H9 (cell line): ENCODE measurements at regions not wholly inside any gene's neighbourhood (a gene's known extent, or its start where the extent isn't known, plus 50 kb on each side); places are given as distances from the start of the nearest gene placed in this dataset.

Source experiments
- DNase-seq: peaks from one replicate; pipeline ENCODE4 v3.0.0-alpha.2; 2017
- H2AFZ ChIP-seq: one replicate; pipeline ENCODE4 v1.6.1; 2013; ENCODE audit warnings: mild to moderate bottlenecking, low read length, control low read depth, moderate library complexity
- H2AK5ac ChIP-seq: 2 replicates; pipeline ENCODE4 v1.6.1; 2013; ENCODE audit warnings: low read length, control low read depth, mixed read lengths; ENCODE audit not compliant: insufficient read length
- H2BK120ac ChIP-seq: one replicate; pipeline ENCODE4 v1.6.1; 2013; ENCODE audit warnings: low read depth, mild to moderate bottlenecking, low read length, control low read depth, inconsistent platforms; ENCODE audit not compliant: poor library complexity, severe bottlenecking
- H2BK12ac ChIP-seq: 2 replicates; pipeline ENCODE4 v1.6.1; 2013; ENCODE audit warnings: low read length, control low read depth, mixed read lengths, low read depth; ENCODE audit not compliant: insufficient read length
- H2BK15ac ChIP-seq: 2 replicates; pipeline ENCODE4 v1.6.1; 2013; ENCODE audit warnings: low read depth, low read length, control low read depth
- H2BK20ac ChIP-seq: one replicate; pipeline ENCODE4 v1.6.1; 2013; ENCODE audit warnings: low read depth, mild to moderate bottlenecking, low read length, control low read depth, inconsistent platforms; ENCODE audit not compliant: poor library complexity, severe bottlenecking
- H2BK5ac ChIP-seq: 2 replicates; pipeline ENCODE4 v1.6.1; 2013; ENCODE audit warnings: low read length, control low read depth, mixed read lengths; ENCODE audit not compliant: insufficient read length
- H3K14ac ChIP-seq: 2 replicates; pipeline ENCODE4 v1.6.1; 2013; ENCODE audit warnings: low read length, control low read depth; ENCODE audit not compliant: insufficient read depth
- H3K18ac ChIP-seq: 2 replicates; pipeline ENCODE4 v1.6.1; 2013; ENCODE audit warnings: low read depth, mild to moderate bottlenecking, mixed read lengths, low read length, control low read depth; ENCODE audit not compliant: insufficient read length
- H3K23ac ChIP-seq: 2 replicates; pipeline ENCODE4 v1.6.1; 2013; ENCODE audit warnings: low read length, control low read depth, mixed read lengths, low read depth; ENCODE audit not compliant: insufficient read length
- H3K23me2 ChIP-seq: 2 replicates; pipeline ENCODE4 v1.6.1; 2013; ENCODE audit warnings: low read depth, mild to moderate bottlenecking, mixed read lengths, low read length, control low read depth; ENCODE audit not compliant: insufficient read length, poor library complexity, severe bottlenecking
- H3K27ac ChIP-seq: 2 replicates; pipeline ENCODE4 v1.5.1; 2013; ENCODE audit warnings: low read length, control low read depth, mixed read lengths, low read depth; ENCODE audit not compliant: insufficient read length
- H3K27me3 ChIP-seq: 2 replicates; pipeline ENCODE4 v1.6.1; 2013; ENCODE audit warnings: low read length, control low read depth, inconsistent platforms; ENCODE audit not compliant: insufficient read depth
- H3K4ac ChIP-seq: 2 replicates; pipeline ENCODE4 v1.6.1; 2013; ENCODE audit warnings: low read depth, mild to moderate bottlenecking, control low read depth, inconsistent platforms, low read length, moderate library complexity
- H3K4me1 ChIP-seq: 2 replicates; pipeline ENCODE4 v1.6.1; 2013; ENCODE audit warnings: low read length, control low read depth, inconsistent platforms; ENCODE audit not compliant: insufficient read depth
- H3K4me2 ChIP-seq: 2 replicates; pipeline ENCODE4 v1.6.1; 2013; ENCODE audit warnings: low read length, control low read depth, mixed read lengths; ENCODE audit not compliant: insufficient read length, insufficient read depth
- H3K56ac ChIP-seq: 2 replicates; pipeline ENCODE4 v1.6.1; 2013; ENCODE audit warnings: low read depth, mild to moderate bottlenecking, mixed read lengths, low read length, control low read depth; ENCODE audit not compliant: insufficient read length
- H3K79me1 ChIP-seq: 2 replicates; pipeline ENCODE4 v1.6.1; 2013; ENCODE audit warnings: low read depth, mild to moderate bottlenecking, moderate library complexity, low read length, control low read depth, inconsistent platforms; ENCODE audit not compliant: insufficient read depth, poor library complexity, severe bottlenecking
- H3K79me2 ChIP-seq: 2 replicates; pipeline ENCODE4 v1.6.1; 2013; ENCODE audit warnings: low read length, control low read depth, inconsistent platforms; ENCODE audit not compliant: insufficient read depth
- H3K9ac ChIP-seq: 2 replicates; pipeline ENCODE4 v1.6.1; 2013; ENCODE audit warnings: low read length, control low read depth, mixed read lengths; ENCODE audit not compliant: insufficient read length; ENCODE audit errors: extremely low read depth
- H3K9me3 ChIP-seq: one replicate; pipeline ENCODE4 v1.6.1; 2013; ENCODE audit warnings: low read depth, low read length, inconsistent platforms; ENCODE audit not compliant: control insufficient read depth
- H3T11ph ChIP-seq: one replicate; pipeline ENCODE4 v1.6.1; 2013; ENCODE audit warnings: mild to moderate bottlenecking, low read length, control low read depth, inconsistent platforms
- H4K20me1 ChIP-seq: one replicate; pipeline ENCODE4 v1.6.1; 2013; ENCODE audit not compliant: control insufficient read depth, insufficient read length, insufficient read depth
- H4K5ac ChIP-seq: 2 replicates; pipeline ENCODE4 v1.6.1; 2013; ENCODE audit warnings: low read depth, mild to moderate bottlenecking, mixed read lengths, low read length, control low read depth; ENCODE audit not compliant: insufficient read length
- H4K8ac ChIP-seq: replicated peaks from 2 replicates; pipeline ENCODE4 v1.6.1; 2013; ENCODE audit warnings: low read length, control low read depth, mixed read lengths, low read depth; ENCODE audit not compliant: insufficient read length
- H4K91ac ChIP-seq: 2 replicates; pipeline ENCODE4 v1.6.1; 2013; ENCODE audit warnings: low read depth, mild to moderate bottlenecking, moderate library complexity, mixed read lengths, low read length, control low read depth; ENCODE audit not compliant: insufficient read length
- H3K27ac Mint-ChIP-seq, 3 experiments: 2 replicates in 2 of 3; 3 replicates in 1 of 3; pipeline ENCODE4 v1.8.0; 2020 to 2021; ENCODE audit warnings: mixed read lengths in 3 of 3, mild to moderate bottlenecking in 1 of 3, moderate library complexity in 1 of 3
- H3K27me3 Mint-ChIP-seq: 2 replicates; pipeline ENCODE4 v1.8.0; 2021; ENCODE audit warnings: low read depth, mild to moderate bottlenecking, moderate library complexity, mixed read lengths
- H3K36me3 Mint-ChIP-seq, 3 experiments: 2 replicates in 2 of 3; 3 replicates in 1 of 3; pipeline ENCODE4 v1.8.0; 2020 to 2021; ENCODE audit warnings: low read depth in 3 of 3, mixed read lengths in 3 of 3; ENCODE audit not compliant: insufficient read depth in 1 of 3
- H3K4me1 Mint-ChIP-seq, 2 experiments: 2 replicates each; pipeline ENCODE4 v1.8.0; 2020; ENCODE audit warnings: mixed read lengths in 2 of 2
- H3K4me3 Mint-ChIP-seq, 2 experiments: 2 replicates in 1 of 2; 3 replicates in 1 of 2; pipeline ENCODE4 v1.8.0; 2020 to 2021; ENCODE audit warnings: mild to moderate bottlenecking in 2 of 2, mixed read lengths in 2 of 2, moderate library complexity in 1 of 2
- H3K9me3 Mint-ChIP-seq, 2 experiments: 2 replicates in 1 of 2; 3 replicates in 1 of 2; pipeline ENCODE4 v1.8.0; 2020; ENCODE audit warnings: mild to moderate bottlenecking in 2 of 2, mixed read lengths in 2 of 2, moderate library complexity in 1 of 2
- WGBS: extraction: QIAGEN DNeasy Blood & Tissue Kit; methylation state at CpG from one replicate; pipeline ENCODE4 v1.1.7; 2013; ENCODE audit warnings: missing lambda C conversion rate, low lambda C conversion rate, mixed read lengths; ENCODE audit not compliant: insufficient read length; ENCODE audit errors: extremely low coverage; 5-methylcytosine and 5-hydroxymethylcytosine counted together
- TF ChIP-seq, protein P1 (sequence below): fragments of 200-600 bp; sonication (generic); conservative IDR thresholded peaks from 3 replicates; pipeline ENCODE4 v1.8.0; 2021; ENCODE audit warnings: antibody characterized with exemption, mild to moderate bottlenecking

DNA sequence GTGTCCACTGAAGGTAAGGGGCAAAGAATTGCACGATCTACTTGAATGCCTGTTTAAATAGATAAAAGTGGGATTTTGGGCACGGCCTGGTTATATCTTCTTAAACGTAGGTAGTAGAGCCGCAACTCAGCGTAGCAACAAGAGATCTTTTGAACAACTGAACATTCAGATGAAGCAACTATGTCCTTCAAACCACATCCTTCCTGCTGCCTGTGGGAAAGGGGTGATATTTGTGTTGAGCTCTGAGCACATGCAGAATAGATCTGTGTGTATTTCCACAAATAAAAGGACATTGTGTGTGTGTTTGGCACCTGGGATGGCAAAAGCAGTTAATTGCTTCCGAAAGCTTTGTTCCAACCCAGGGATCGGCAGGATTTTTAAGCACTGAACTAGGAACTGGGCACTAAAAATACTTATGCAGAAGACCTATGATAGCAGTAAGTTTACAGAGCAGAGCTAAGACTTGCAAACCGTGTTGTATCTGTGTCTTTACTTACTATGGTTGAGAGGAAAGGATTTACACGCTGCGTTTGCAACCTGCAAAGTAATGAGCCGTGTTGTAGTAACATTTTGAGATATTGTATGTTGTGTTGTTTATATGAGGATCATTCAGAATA lies 333.4 kb downstream of the CHRM3 start:
- TF ChIP-seq, protein P1, sequence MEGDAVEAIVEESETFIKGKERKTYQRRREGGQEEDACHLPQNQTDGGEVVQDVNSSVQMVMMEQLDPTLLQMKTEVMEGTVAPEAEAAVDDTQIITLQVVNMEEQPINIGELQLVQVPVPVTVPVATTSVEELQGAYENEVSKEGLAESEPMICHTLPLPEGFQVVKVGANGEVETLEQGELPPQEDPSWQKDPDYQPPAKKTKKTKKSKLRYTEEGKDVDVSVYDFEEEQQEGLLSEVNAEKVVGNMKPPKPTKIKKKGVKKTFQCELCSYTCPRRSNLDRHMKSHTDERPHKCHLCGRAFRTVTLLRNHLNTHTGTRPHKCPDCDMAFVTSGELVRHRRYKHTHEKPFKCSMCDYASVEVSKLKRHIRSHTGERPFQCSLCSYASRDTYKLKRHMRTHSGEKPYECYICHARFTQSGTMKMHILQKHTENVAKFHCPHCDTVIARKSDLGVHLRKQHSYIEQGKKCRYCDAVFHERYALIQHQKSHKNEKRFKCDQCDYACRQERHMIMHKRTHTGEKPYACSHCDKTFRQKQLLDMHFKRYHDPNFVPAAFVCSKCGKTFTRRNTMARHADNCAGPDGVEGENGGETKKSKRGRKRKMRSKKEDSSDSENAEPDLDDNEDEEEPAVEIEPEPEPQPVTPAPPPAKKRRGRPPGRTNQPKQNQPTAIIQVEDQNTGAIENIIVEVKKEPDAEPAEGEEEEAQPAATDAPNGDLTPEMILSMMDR = no peak
- Histone ChIP-seq H3K27me3 (no peaks in the 10 kb centered on the region), H2BK5ac (no peak overlapping the region), H3K27ac (no peak overlapping the region), H2AFZ (no peak overlapping the region), H3K56ac (no peak overlapping the region), H2BK12ac (no peak overlapping the region), H3K18ac (no peak overlapping the region), H4K8ac (no peak overlapping the region), H3K9me3 (no peaks in the 10 kb centered on the region), H3K4ac (no peak overlapping the region), H4K5ac (no peak overlapping the region), H3K4me1 (no peaks in the 10 kb centered on the region), H4K91ac (no peak overlapping the region), H2BK120ac (no peak overlapping the region), H3K14ac (no peak overlapping the region), H2BK15ac (no peak overlapping the region), H3K9ac (no peak overlapping the region), H2BK20ac (no peak overlapping the region), H3K79me1 (no peaks in the 10 kb centered on the region), H3K4me2 (no peak overlapping the region), H4K20me1 (no peaks in the 10 kb centered on the region), H3K23ac (no peak overlapping the region), H3T11ph (no peak overlapping the region), H3K23me2 (no peaks in the 10 kb centered on the region), H2AK5ac (no peak overlapping the region), H3K79me2 (no peaks in the 10 kb centered on the region)
- Mint-ChIP-seq H3K36me3 (no peaks in the 10 kb centered on the region), H3K9me3 (no peaks in the 10 kb centered on the region), H3K4me3 (no peak overlapping the region), H3K27ac (no peak overlapping the region), H3K4me1 (no peaks in the 10 kb centered on the region), H3K27me3 (no peaks in the 10 kb centered on the region)
- DNase-seq = no peak
- WGBS = no CpG with 5 or more reads among the region's 11 CpGs
